Caco-2 (cell line): ENCODE measurements at regions not wholly inside any gene's neighbourhood (a gene's known extent, or its start where the extent isn't known, plus 50 kb on each side); places are given as distances from the start of the nearest gene placed in this dataset.
"Not testable (repeated sequence)": the region's sequence is repeated elsewhere in the genome, so short reads cannot be mapped to it uniquely, and the experiment has no call there.

Experiments
- BruUV-seq: library from RNA; stranded (reverse); fragments of 400-500 nt; replicated peaks from 2 replicates; lab custom pipeline; 2021; lab: Mats Ljungman, UMichigan
- CTCF ChIA-PET: fragments of 300-600 bp; sonication (Branson Sonifier 250); formaldehyde crosslinking; loops from one replicate; lab custom pipeline; 2022; ENCODE audit warnings: antibody characterized with exemption; lab: Charles Lee
- POLR2A ChIA-PET: fragments of 300-600 bp; sonication (Branson Sonifier 250); formaldehyde crosslinking; loops from one replicate; lab custom pipeline; 2022; ENCODE audit warnings: antibody characterized with exemption; lab: Charles Lee
- DNase-seq, 2 experiments: peaks; one replicate each; pipeline versions ENCODE4 v3.0.0 to v3.0.0-alpha.2; 2020 to 2022
- H3K27me3 ChIP-seq: replicated peaks from 2 replicates; pipeline ENCODE4 v1.6.0; 2011; ENCODE audit warnings: low read length; ENCODE audit not compliant: control insufficient read depth, insufficient read depth
- H3K36me3 ChIP-seq: 2 replicates; pipeline ENCODE4 v1.5.1; 2011; ENCODE audit warnings: low read length; ENCODE audit not compliant: control insufficient read depth, insufficient read depth
- H3K4me1 ChIP-seq: fragments of 250-450 bp; sonication (Bioruptor Pico); 2 replicates; pipeline ENCODE4 v1.5.1; 2020; ENCODE audit warnings: mild to moderate bottlenecking
- H3K4me3 ChIP-seq: 2 replicates; pipeline ENCODE4 v1.5.1; 2011; ENCODE audit warnings: low read depth, mild to moderate bottlenecking, control low read depth, low read length
- H3K9me3 ChIP-seq: fragments of 250-450 bp; sonication (Bioruptor Pico); 2 replicates; pipeline ENCODE4 v1.5.1; 2020; ENCODE audit warnings: mild to moderate bottlenecking, moderate library complexity
- H3K27ac Mint-ChIP-seq: one replicate; pipeline ENCODE4 v1.8.0; 2022; ENCODE audit warnings: mixed read lengths; ENCODE audit not compliant: unreplicated experiment
- H3K27me3 Mint-ChIP-seq: one replicate; pipeline ENCODE4 v1.8.0; 2022; ENCODE audit warnings: mixed read lengths; ENCODE audit not compliant: insufficient read depth, unreplicated experiment
- H3K36me3 Mint-ChIP-seq: one replicate; pipeline ENCODE4 v1.8.0; 2022; ENCODE audit warnings: mild to moderate bottlenecking, mixed read lengths; ENCODE audit not compliant: insufficient read depth, unreplicated experiment
- H3K4me1 Mint-ChIP-seq: one replicate; pipeline ENCODE4 v1.8.0; 2022; ENCODE audit warnings: low read depth, mixed read lengths; ENCODE audit not compliant: unreplicated experiment
- H3K4me3 Mint-ChIP-seq: one replicate; pipeline ENCODE4 v1.8.0; 2022; ENCODE audit warnings: mild to moderate bottlenecking, moderate library complexity, mixed read lengths; ENCODE audit not compliant: unreplicated experiment
- H3K9me3 Mint-ChIP-seq: one replicate; pipeline ENCODE4 v1.8.0; 2022; ENCODE audit warnings: mixed read lengths; ENCODE audit not compliant: unreplicated experiment
- intact Hi-C: fragments of 100-400 bp; cut with micrococcal nuclease; formaldehyde crosslinking; loops from one replicate; pipeline ENCODE4 v1.10.0; 2022; ENCODE audit not compliant: unreplicated experiment
- TF ChIP-seq, protein P1 (sequence below), 2 experiments: fragments of 200-600 bp in 1 of 2; IDR thresholded peaks; 1 replicate in 1 of 2; 2 replicates in 1 of 2; pipeline versions ENCODE4 v1.5.1 to v1.8.0; 2011 to 2022; ENCODE audit warnings: antibody characterized with exemption in 1 of 2, control low read depth in 1 of 2, inconsistent platforms in 1 of 2, low read depth in 1 of 2, low read length in 1 of 2, mild to moderate bottlenecking in 1 of 2, moderate library complexity in 1 of 2; ENCODE audit not compliant: insufficient read depth in 1 of 2, severe bottlenecking in 1 of 2, unreplicated experiment in 1 of 2

DNA sequence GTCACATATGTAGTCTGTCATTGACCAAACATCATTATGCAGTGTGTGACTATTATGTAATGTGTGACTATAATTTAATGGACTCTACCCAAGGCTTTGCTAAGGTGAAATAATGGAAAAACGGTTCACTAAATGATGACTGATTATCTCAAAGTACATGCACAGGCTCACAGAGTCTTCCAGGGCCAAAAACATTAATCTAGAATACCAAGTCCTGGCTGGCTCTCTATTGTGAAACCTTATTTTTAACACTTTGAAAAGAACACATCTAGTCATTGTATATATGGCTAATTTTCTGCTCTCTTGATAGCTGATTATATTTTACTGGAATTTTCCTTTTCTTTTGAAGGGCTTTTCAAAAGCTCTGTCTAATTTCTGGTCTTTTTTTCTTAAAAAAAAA is 102.9 kb upstream of the THUMPD2 start:
- H3K36me3 Mint-ChIP-seq, result no peaks in the 10 kb centered on the region
- Histone ChIP-seq H3K9me3 (no peaks in the 10 kb centered on the region), H3K36me3 (no peaks in the 10 kb centered on the region), H3K27me3 (no peaks in the 10 kb centered on the region), H3K4me1 (no peaks in the 10 kb centered on the region), H3K4me3 (no peak overlapping the region)
- H3K27ac Mint-ChIP-seq, result no peak overlapping the region
- intact Hi-C loops, result no loop called here
- no TSS peak for BruUV-seq
- H3K9me3 Mint-ChIP-seq, result no peaks in the 10 kb centered on the region
- no peaks in the 10 kb centered on the region for H3K4me1 Mint-ChIP-seq
- H3K27me3 Mint-ChIP-seq, result peaks cover 11% of the 10 kb centered on the region
- ChIA-PET CTCF (no interaction called here), POLR2A (no interaction called here)
- TF ChIP-seq, protein P1, sequence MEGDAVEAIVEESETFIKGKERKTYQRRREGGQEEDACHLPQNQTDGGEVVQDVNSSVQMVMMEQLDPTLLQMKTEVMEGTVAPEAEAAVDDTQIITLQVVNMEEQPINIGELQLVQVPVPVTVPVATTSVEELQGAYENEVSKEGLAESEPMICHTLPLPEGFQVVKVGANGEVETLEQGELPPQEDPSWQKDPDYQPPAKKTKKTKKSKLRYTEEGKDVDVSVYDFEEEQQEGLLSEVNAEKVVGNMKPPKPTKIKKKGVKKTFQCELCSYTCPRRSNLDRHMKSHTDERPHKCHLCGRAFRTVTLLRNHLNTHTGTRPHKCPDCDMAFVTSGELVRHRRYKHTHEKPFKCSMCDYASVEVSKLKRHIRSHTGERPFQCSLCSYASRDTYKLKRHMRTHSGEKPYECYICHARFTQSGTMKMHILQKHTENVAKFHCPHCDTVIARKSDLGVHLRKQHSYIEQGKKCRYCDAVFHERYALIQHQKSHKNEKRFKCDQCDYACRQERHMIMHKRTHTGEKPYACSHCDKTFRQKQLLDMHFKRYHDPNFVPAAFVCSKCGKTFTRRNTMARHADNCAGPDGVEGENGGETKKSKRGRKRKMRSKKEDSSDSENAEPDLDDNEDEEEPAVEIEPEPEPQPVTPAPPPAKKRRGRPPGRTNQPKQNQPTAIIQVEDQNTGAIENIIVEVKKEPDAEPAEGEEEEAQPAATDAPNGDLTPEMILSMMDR (IDR thresholded peaks at IDR 0.05; ENCODE audit: insufficient read depth in 1 of 2, low read depth in 1 of 2, low read length in 1 of 2, severe bottlenecking in 1 of 2, unreplicated experiment in 1 of 2), result no peak
- no peak for DNase-seq
- H3K4me3 Mint-ChIP-seq, result no peak overlapping the region

GRCh38 chr2:39881494-39881893 is 102.4 kb upstream of the THUMPD2 start:
- no peak overlapping the region for H3K4me3 Mint-ChIP-seq
- H3K27ac Mint-ChIP-seq, result no peak overlapping the region
- no peak overlapping the region for H3K4me3 ChIP-seq
- no peaks in the 10 kb centered on the region for H3K9me3 Mint-ChIP-seq
- intact Hi-C loops, result no loop called here
- H3K9me3 ChIP-seq, result no peaks in the 10 kb centered on the region
- POLR2A ChIA-PET, result no interaction called here
- H3K27me3 Mint-ChIP-seq, result peaks cover 7% of the 10 kb centered on the region
- no peaks in the 10 kb centered on the region for H3K36me3 Mint-ChIP-seq
- no peaks in the 10 kb centered on the region for H3K36me3 ChIP-seq
- no peaks in the 10 kb centered on the region for H3K27me3 ChIP-seq
- CTCF ChIA-PET, result no interaction called here
- BruUV-seq, result no TSS peak
- H3K4me1 Mint-ChIP-seq, result no peaks in the 10 kb centered on the region
- no peak for DNase-seq
- TF ChIP-seq, protein P1 (IDR thresholded peaks at IDR 0.05; ENCODE audit: insufficient read depth in 1 of 2, low read depth in 1 of 2, low read length in 1 of 2, severe bottlenecking in 1 of 2, unreplicated experiment in 1 of 2), result no peak
- no peaks in the 10 kb centered on the region for H3K4me1 ChIP-seq

- CTCF ChIA-PET, DNase-seq, H3K4me1 Mint-ChIP-seq, H3K4me1 ChIP-seq, H3K36me3 ChIP-seq, H3K36me3 Mint-ChIP-seq, H3K27ac Mint-ChIP-seq, H3K27me3 ChIP-seq, H3K27me3 Mint-ChIP-seq, H3K9me3 ChIP-seq, H3K4me3 Mint-ChIP-seq, H3K9me3 Mint-ChIP-seq, intact Hi-C loops, BruUV-seq, POLR2A ChIA-PET, H3K4me3 ChIP-seq: not testable (repeated sequence)
Measured at GRCh38 chr2:39879001-39879400, 99.9 kb upstream of the THUMPD2 start.

DNA sequence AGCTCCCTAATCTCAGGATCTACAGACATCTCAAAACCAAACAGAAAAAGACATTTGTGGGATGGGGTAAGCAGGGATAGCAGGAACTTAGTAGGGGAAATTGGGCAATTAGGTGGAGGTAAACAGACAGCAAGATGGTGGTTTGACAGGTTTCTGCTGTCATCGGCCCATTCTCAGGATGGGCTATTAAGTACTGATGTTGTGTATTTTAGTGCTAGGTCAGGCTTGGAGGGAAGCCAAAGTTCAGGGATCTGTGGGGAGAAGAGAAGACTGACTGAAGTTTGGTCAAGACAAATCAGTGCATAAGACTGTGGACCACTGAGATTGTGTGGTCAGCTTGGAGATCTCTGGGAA is 96.8 kb upstream of the THUMPD2 start:
- TF ChIP-seq, protein P1 (IDR thresholded peaks at IDR 0.05; ENCODE audit: insufficient read depth in 1 of 2, low read depth in 1 of 2, low read length in 1 of 2, severe bottlenecking in 1 of 2, unreplicated experiment in 1 of 2), result no peak
- BruUV-seq, result no TSS peak
- no peaks in the 10 kb centered on the region for H3K36me3 ChIP-seq
- no peaks in the 10 kb centered on the region for H3K27me3 ChIP-seq
- peaks cover 9% of the 10 kb centered on the region for H3K27me3 Mint-ChIP-seq
- POLR2A ChIA-PET, result no interaction called here
- intact Hi-C loops, result no loop called here
- CTCF ChIA-PET, result interaction anchor here (0.6 kb wide), 1 partner anchor 10 kb away, joined by 3 read pairs; no protein-coding TSS in a partner anchor
- H3K4me3 ChIP-seq, result no peak overlapping the region
- H3K27ac Mint-ChIP-seq, result no peak overlapping the region
- DNase-seq, result no peak
- H3K4me1 ChIP-seq, result no peaks in the 10 kb centered on the region
- no peaks in the 10 kb centered on the region for H3K9me3 Mint-ChIP-seq
- H3K36me3 Mint-ChIP-seq, result no peaks in the 10 kb centered on the region
- no peaks in the 10 kb centered on the region for H3K4me1 Mint-ChIP-seq
- no peak overlapping the region for H3K4me3 Mint-ChIP-seq
- no peaks in the 10 kb centered on the region for H3K9me3 ChIP-seq
